ENCODE measurements at regions not wholly inside any gene's neighbourhood (a gene's known extent, or its start where the extent isn't known, plus 50 kb on each side); places are given as distances from the start of the nearest gene placed in this dataset.

GRCh38 chr13:84896128-84896527 lies 903.1 kb downstream of the SLITRK6 start:
- TF ChIP-seq CTCF (IDR thresholded peaks at IDR 0.05) (peak; percentile 50 to 63 (median 58)), POLR2A (IDR thresholded peaks at IDR 0.05) (no peak), EP300 (IDR thresholded peaks at IDR 0.05; ENCODE audit: low read depth) (no peak)
